ENCODE measurements at regions not wholly inside any gene's neighbourhood (a gene's known extent, or its start where the extent isn't known, plus 50 kb on each side); places are given as distances from the start of the nearest gene placed in this dataset.
"Not testable (repeated sequence)": the region's sequence is repeated elsewhere in the genome, so short reads cannot be mapped to it uniquely, and the experiment has no call there.

GRCh38 chr3:197408177-197408957, 110.0 kb upstream of the DLG1 start:
- DNase-seq (ENCODE audit: low read depth), result peak; percentile 47

- no peak for DNase-seq (ENCODE audit: low read depth)
Observed at GRCh38 chr3:197407526-197407925, 109.1 kb upstream of the DLG1 start.

DNA sequence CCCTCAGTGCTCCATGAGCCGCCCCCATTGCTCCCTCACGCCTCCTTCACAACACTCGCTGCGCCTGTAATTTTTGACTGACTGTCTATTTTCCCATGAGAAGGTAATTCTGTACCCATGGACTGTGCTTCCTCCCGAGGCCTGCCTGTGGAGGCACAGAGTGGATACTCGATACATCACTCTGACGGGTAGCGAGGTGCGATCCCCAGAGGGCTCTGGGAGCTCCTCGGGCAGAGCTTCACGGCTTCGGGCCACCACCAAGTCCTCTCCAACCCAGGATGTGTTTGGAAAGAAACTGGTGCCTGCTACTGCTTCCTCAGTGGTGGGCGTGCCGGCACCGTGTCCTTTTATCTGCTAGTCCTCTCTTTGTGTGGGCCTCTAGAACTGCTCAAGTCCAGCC, 108.6 kb upstream of the DLG1 start:
- no peak for DNase-seq (ENCODE audit: low read depth)

- peak; percentile 89 for DNase-seq (ENCODE audit: low read depth)
Observed at GRCh38 chr3:197406266-197406665, 107.9 kb upstream of the DLG1 start.

- DNase-seq (ENCODE audit: low read depth), result no peak
Observed at GRCh38 chr3:197404754-197405153, 106.3 kb upstream of the DLG1 start.

- no peak for DNase-seq (ENCODE audit: low read depth)
Observed at GRCh38 chr3:197404030-197404429, 105.6 kb upstream of the DLG1 start.

GRCh38 chr3:197402401-197402800, 104.0 kb upstream of the DLG1 start:
- not testable (repeated sequence) for DNase-seq (ENCODE audit: low read depth)

DNA sequence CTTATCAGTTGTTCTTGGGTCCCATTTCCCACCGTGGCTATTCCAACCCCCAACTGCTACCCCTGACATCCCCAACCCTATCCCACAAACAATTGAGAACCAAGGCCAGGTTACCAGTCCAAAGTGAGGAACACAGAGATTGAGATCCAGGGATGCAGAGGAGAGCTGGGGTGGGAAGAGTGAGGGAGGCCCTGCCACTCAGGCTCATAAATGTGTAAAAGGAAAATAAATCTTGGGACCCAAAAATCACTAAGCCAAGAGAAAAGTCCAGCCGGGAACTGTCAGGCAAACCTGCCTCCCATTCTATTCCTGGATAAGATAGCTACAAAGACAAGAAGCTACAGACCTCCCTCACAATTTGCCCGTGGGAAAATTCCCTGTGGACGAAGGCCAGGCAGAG, 101.1 kb upstream of the DLG1 start:
- DNase-seq (ENCODE audit: low read depth), result no peak

GRCh38 chr3:197398286-197398878, 100.0 kb upstream of the DLG1 start:
- DNase-seq (ENCODE audit: low read depth), result no peak

DNA sequence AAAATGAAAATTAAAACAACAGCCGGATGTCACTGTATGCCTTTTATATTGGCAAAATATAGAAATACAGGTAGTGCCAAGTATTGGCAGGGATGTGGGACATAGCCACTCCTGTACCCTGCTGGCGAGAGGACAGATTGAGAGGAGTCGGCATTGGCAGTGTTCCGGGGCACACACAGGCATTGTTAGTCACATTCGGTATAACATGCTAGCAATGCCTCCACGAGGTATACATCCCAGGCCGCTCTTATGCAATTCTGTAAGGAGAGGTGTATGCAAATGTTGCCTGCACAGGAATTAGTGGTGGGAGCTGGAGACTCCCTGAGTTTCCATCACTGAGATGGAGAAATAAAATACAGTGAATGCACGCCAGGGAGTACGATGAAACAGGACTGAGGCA, 99.4 kb upstream of the DLG1 start:
- DNase-seq (ENCODE audit: low read depth), result no peak

GRCh38 chr3:197394464-197395321, 96.3 kb upstream of the DLG1 start:
- peak; percentile 99 for DNase-seq (ENCODE audit: low read depth)

- DNase-seq (ENCODE audit: low read depth), result not testable (repeated sequence)
Observed at GRCh38 chr3:197394126-197394463, 95.7 kb upstream of the DLG1 start.

GRCh38 chr3:197393711-197394110, 95.3 kb upstream of the DLG1 start:
- peak; percentile 83 for DNase-seq (ENCODE audit: low read depth)

- peak; percentile 18 for DNase-seq (ENCODE audit: low read depth)
Observed at GRCh38 chr3:197392961-197393360, 94.5 kb upstream of the DLG1 start.

DNA sequence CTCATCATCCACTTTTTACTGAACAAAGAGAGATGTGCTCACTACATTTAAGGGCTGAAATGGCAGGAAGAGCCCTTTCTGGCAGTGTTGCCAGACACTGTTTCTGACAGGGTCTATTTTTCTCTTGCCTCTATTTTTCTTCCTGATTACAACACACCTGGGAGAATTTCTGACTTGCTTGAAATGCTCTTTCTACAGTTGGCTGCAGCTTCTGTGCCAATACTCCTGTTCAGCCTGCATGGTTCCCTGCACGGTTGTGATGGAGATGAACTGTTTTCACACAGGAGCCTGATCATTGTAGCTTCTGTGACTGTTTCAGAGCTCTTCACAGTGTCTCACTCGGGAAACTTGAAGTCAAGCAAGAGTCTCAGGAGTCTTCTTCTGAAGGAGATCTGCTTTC, 83.0 kb upstream of the DLG1 start:
- no peak for DNase-seq (ENCODE audit: low read depth)

DNA sequence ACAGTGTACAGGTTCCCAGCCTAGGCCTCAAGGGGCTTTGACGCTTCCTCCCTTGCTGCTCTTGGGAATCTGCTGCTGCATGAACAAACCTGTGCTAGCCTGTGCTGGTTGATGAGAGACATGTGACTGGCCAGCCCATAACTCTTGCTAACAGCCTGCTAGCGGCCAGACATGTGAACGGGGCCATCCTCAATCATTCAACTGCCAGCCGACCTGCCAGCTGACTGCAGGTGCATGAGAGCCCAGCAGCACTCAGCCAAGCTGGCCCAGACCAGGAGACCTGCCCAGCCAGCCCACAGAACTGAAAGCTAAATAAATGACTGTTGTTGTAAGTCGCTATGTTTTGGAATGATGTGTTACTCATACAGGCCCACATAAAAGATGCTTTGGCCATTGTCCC, 82.4 kb upstream of the DLG1 start:
- no peak for DNase-seq (ENCODE audit: low read depth)

GRCh38 chr3:197378985-197379718, 80.7 kb upstream of the DLG1 start:
- no peak for DNase-seq (ENCODE audit: low read depth)

DNA sequence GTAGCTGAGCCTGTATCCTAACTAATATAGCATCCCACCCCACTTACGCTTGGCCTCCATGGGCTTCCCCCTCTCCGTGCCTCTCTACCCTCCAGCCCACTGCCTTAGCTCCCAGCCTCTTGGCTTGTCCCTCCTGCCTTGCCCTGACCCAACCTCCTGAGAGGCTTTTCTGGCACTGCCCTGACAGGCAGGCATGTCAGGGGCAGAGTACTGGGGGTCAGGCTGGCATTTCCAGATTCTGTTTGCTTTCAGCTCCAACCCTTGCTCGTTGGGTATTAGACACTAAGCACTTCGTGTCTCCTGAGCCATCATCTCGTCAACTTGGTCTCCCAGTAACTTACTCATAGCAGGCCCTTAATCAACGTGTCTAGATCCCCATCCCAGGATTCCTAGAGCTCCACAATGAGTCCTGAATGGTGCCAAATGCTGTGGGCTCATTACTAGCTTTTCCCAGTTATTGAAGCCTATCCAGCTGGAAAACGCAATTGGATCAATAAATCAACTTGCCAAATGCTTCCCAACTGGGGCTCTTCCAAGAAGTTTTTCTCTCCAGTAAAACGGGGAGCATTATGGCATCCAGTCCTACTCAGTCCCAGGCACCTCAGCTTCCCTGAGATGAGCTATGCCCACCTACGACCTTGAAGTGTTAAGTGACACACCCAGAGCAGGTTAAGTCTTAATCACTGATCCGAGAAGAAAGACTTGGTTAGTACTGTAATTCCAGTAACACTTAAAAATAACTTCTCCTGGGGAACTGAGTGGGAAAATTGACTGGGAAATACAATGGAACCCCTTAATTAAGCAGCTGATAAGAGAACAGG, 78.5 kb upstream of the DLG1 start:
- DNase-seq (ENCODE audit: low read depth), result no peak

DNA sequence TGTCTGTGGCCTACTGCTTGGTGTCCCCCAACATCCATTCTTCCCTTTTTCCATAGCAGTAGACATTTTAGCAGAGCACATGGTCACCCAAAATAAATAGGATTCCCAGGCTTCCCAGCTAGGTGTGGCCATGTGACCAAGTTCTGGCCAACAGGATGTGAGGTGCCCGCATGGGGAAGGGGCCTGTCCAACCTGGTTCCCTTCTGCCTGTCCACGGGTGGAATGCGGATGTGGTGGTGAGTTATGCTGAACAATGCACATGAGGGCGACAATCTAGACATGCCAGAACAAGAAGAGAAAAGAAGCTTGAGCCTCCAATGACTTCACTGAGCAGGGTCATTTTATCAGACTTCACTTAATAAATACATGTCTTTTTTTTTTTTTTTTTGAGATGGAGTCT, 77.6 kb upstream of the DLG1 start:
- DNase-seq (ENCODE audit: low read depth), result no peak

GRCh38 chr3:197375001-197375441, 76.6 kb upstream of the DLG1 start:
- DNase-seq (ENCODE audit: low read depth), result no peak

- no peak for DNase-seq (ENCODE audit: low read depth)
Observed at GRCh38 chr3:197373096-197373495, 74.7 kb upstream of the DLG1 start.
